ENCODE measurements at regions not wholly inside any gene's neighbourhood (a gene's known extent, or its start where the extent isn't known, plus 50 kb on each side); places are given as distances from the start of the nearest gene placed in this dataset.

DNA sequence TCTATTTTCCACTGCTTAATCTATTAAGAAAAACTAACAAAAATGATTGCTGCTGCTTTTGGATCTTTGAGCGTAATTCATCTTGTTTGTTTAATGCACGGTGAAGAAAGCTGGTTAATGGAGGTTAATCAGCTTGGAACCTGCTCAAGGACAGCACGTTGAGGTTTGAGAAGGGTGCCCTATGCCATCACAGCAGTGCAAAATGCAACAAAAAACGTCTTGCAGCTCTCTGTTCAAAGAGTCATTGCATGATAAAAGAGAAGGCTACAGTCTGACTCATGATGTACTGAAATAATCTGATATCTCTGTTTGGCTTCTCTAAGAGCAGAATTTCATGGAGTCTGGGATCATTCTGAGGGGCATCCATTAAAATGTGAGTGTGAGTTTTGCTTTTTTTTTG, 80.6 kb upstream of the PREP start:
- TF ChIP-seq, protein P1, sequence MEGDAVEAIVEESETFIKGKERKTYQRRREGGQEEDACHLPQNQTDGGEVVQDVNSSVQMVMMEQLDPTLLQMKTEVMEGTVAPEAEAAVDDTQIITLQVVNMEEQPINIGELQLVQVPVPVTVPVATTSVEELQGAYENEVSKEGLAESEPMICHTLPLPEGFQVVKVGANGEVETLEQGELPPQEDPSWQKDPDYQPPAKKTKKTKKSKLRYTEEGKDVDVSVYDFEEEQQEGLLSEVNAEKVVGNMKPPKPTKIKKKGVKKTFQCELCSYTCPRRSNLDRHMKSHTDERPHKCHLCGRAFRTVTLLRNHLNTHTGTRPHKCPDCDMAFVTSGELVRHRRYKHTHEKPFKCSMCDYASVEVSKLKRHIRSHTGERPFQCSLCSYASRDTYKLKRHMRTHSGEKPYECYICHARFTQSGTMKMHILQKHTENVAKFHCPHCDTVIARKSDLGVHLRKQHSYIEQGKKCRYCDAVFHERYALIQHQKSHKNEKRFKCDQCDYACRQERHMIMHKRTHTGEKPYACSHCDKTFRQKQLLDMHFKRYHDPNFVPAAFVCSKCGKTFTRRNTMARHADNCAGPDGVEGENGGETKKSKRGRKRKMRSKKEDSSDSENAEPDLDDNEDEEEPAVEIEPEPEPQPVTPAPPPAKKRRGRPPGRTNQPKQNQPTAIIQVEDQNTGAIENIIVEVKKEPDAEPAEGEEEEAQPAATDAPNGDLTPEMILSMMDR (IDR thresholded peaks at IDR 0.05), result no peak
- H3K9me3 ChIP-seq, result no peaks in the 10 kb centered on the region
- no peaks in the 10 kb centered on the region for H3K36me3 ChIP-seq
- H3K4me1 ChIP-seq (ENCODE audit: control insufficient read depth in 1 of 2, insufficient read depth in 1 of 2, low read depth in 1 of 2, low read length in 1 of 2), result no peaks in the 10 kb centered on the region
- no peaks in the 10 kb centered on the region for H3K27me3 ChIP-seq
- no peak overlapping the region for H3K4me3 ChIP-seq (ENCODE audit: low read depth in 1 of 2, low read length in 1 of 2)
- no peak overlapping the region for H3K27ac ChIP-seq

DNA sequence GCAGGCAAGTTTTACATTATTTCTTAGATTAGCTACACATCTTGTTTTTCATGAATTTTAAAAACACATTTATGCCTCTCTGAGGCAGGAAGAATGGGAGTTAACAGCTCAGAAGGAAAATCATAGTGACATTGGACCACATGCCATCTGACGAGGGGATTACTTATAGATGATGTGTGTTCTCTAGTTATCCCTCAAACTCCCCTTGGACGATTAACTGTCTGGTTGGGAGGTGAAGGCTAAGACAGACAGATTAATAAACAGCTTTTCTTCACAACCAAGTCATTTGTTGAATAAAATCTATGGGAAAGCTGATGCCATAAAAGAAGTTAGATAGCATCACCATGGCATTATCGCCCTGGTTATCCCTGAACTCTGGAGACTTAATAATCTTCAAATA, 80.0 kb upstream of the PREP start:
- TF ChIP-seq, protein P1 (IDR thresholded peaks at IDR 0.05), result no peak
- Histone ChIP-seq H3K4me1 (ENCODE audit: control insufficient read depth in 1 of 2, insufficient read depth in 1 of 2, low read depth in 1 of 2, low read length in 1 of 2) (no peaks in the 10 kb centered on the region), H3K27ac (no peak overlapping the region), H3K27me3 (no peaks in the 10 kb centered on the region), H3K36me3 (no peaks in the 10 kb centered on the region), H3K4me3 (ENCODE audit: low read depth in 1 of 2, low read length in 1 of 2) (no peak overlapping the region), H3K9me3 (no peaks in the 10 kb centered on the region)

DNA sequence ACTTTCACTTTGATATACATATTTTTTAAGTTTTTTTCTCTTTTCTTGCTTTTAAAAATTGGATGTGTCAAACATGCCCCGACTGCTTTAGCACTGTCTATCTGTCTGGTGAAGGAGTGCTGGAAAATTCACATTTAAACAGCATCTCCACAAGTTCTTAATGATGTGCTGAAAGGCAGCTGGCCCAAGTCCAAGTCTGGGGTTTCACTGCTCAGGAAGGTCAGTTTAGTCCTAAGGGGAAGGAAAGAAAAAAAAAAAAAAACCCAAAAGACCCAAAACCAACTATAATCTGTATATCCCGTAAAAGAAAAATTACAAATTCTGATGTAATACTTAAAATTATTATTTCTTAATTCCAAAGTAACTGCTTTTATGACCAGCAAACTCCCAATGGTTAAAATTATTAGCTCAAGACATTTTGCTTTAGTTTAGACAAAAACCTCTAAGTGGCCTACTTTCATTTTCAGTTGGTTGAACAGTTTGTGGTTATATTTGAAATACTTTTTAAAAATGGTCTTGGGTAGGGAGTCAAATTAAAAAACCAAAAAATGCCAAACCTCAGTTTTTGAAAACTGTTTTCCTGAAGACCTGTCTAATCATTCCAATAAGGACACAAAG, 79.5 kb upstream of the PREP start:
- Histone ChIP-seq H3K4me3 (ENCODE audit: low read depth in 1 of 2, low read length in 1 of 2) (no peak overlapping the region), H3K4me1 (ENCODE audit: control insufficient read depth in 1 of 2, insufficient read depth in 1 of 2, low read depth in 1 of 2, low read length in 1 of 2) (no peaks in the 10 kb centered on the region), H3K9me3 (no peaks in the 10 kb centered on the region), H3K27ac (no peak overlapping the region), H3K36me3 (no peaks in the 10 kb centered on the region), H3K27me3 (no peaks in the 10 kb centered on the region)
- TF ChIP-seq, protein P1 (IDR thresholded peaks at IDR 0.05), result no peak

DNA sequence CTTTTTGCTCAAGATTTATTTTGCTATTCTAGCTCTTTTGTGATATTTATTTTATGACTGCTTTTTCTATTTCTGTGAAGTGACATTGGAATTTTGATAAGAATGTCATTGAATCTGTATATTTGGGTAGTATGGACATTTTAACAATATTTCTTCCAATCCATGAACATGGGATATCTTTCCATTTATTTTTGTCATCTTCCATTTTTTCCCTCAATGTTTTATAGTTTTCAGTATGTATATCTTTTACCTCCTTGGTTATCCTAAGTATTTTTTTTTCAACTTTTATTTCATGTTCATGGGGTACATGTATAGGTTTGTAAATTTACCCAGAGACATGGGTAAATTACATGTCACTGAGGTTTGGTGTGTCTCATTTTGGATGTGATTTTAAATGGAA, 74.1 kb upstream of the PREP start:
- TF ChIP-seq, protein P1 (IDR thresholded peaks at IDR 0.05), result no peak
- Histone ChIP-seq H3K4me3 (ENCODE audit: low read depth in 1 of 2, low read length in 1 of 2) (no peak overlapping the region), H3K4me1 (ENCODE audit: control insufficient read depth in 1 of 2, insufficient read depth in 1 of 2, low read depth in 1 of 2, low read length in 1 of 2) (no peaks in the 10 kb centered on the region), H3K27me3 (no peaks in the 10 kb centered on the region), H3K9me3 (no peaks in the 10 kb centered on the region), H3K27ac (no peak overlapping the region), H3K36me3 (no peaks in the 10 kb centered on the region)

DNA sequence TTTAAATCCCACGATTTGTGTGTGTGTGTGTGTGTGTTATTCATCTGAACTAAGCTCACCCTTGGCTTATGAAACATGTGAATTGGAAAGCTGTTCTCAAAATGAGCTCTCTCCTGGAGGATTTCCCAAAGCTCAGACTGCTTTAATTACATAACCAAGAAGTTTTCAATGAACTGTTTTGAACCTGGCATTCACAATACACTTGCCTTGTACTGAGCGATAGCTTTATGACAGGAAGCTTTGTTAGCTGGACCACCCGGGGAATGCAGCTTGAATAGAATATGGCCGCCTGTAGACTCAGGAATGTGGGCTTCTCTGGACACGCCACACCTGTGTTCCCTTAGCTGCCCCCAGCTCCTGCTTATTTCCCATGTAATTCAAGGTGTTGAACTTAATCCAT, 71.4 kb upstream of the PREP start:
- TF ChIP-seq, protein P1 (IDR thresholded peaks at IDR 0.05), result no peak
- Histone ChIP-seq H3K27ac (no peak overlapping the region), H3K9me3 (no peaks in the 10 kb centered on the region), H3K4me3 (ENCODE audit: low read depth in 1 of 2, low read length in 1 of 2) (no peak overlapping the region), H3K27me3 (peaks cover 14% of the 10 kb centered on the region), H3K36me3 (no peaks in the 10 kb centered on the region), H3K4me1 (ENCODE audit: control insufficient read depth in 1 of 2, insufficient read depth in 1 of 2, low read depth in 1 of 2, low read length in 1 of 2) (no peaks in the 10 kb centered on the region)

DNA sequence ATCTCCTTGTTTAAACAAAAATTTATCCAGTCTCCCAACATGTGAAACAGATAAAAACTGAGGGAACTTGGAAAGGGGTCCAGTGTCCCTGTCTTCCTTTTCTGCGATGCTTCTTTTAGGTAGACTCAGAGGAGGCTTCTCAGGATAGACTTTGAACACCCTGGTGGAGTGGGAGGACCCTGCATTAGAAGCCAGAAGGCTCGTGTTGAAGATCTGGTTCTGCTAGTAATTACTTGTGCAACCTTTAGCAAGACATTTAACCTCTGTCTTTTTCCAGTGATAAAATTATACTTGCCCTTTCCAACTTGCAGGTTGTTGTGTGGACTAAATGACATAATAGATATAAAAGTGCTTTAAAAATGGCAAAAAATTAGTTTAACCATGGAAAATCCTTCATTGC, 67.1 kb upstream of the PREP start:
- peaks cover 14% of the 10 kb centered on the region for H3K27me3 ChIP-seq
- TF ChIP-seq, protein P1 (IDR thresholded peaks at IDR 0.05), result no peak
- no peaks in the 10 kb centered on the region for H3K4me1 ChIP-seq (ENCODE audit: control insufficient read depth in 1 of 2, insufficient read depth in 1 of 2, low read depth in 1 of 2, low read length in 1 of 2)
- H3K4me3 ChIP-seq (ENCODE audit: low read depth in 1 of 2, low read length in 1 of 2), result no peak overlapping the region
- H3K27ac ChIP-seq, result no peak overlapping the region
- no peaks in the 10 kb centered on the region for H3K36me3 ChIP-seq
- H3K9me3 ChIP-seq, result no peaks in the 10 kb centered on the region
